OCI-LY1 (cell line): ENCODE measurements at regions not wholly inside any gene's neighbourhood (a gene's known extent, or its start where the extent isn't known, plus 50 kb on each side); places are given as distances from the start of the nearest gene placed in this dataset.

Experiments used
- H2AFZ ChIP-seq: fragments of 200-600 bp; sonication (generic), shearing (Covaris generic); 2 replicates; pipeline ENCODE4 v1.6.0; 2014; ENCODE audit warnings: antibody characterized with exemption, mild to moderate bottlenecking, low read length
- H3F3A ChIP-seq: fragments of 200-600 bp; sonication (generic), shearing (Covaris generic); 2 replicates; pipeline ENCODE4 v1.6.0; 2014; ENCODE audit warnings: mild to moderate bottlenecking, antibody characterized with exemption, low read length, moderate library complexity; ENCODE audit not compliant: insufficient read depth
- H3K27ac ChIP-seq: fragments of 200-600 bp; sonication (generic); 2 replicates; pipeline ENCODE4 v1.5.1; 2014; ENCODE audit warnings: low read length, mixed run types, mild to moderate bottlenecking, low read depth; ENCODE audit not compliant: poor library complexity, severe bottlenecking
- H3K27me3 ChIP-seq: fragments of 200-600 bp; sonication (generic); 2 replicates; pipeline ENCODE4 v1.6.0; 2014; ENCODE audit warnings: antibody characterized with exemption, mild to moderate bottlenecking, low read length, moderate library complexity; ENCODE audit not compliant: insufficient read depth
- H3K36me3 ChIP-seq: fragments of 200-600 bp; sonication (generic); 2 replicates; pipeline ENCODE4 v1.6.1; 2014; ENCODE audit warnings: mild to moderate bottlenecking, antibody characterized with exemption, low read length, moderate library complexity, mixed read lengths; ENCODE audit not compliant: insufficient read depth
- H3K4me1 ChIP-seq: fragments of 200-600 bp; sonication (generic); 2 replicates; pipeline ENCODE4 v1.5.1; 2014; ENCODE audit warnings: mild to moderate bottlenecking, low read length, moderate library complexity; ENCODE audit not compliant: insufficient read depth, severe bottlenecking
- H3K4me2 ChIP-seq: fragments of 200-600 bp; sonication (generic), shearing (Covaris generic); 2 replicates; pipeline ENCODE4 v1.6.1; 2014; ENCODE audit warnings: low read length
- H3K4me3 ChIP-seq: fragments of 200-600 bp; sonication (generic); 2 replicates; pipeline ENCODE4 v1.5.1; 2014; ENCODE audit warnings: low read length, low read depth, mild to moderate bottlenecking, mixed read lengths; ENCODE audit not compliant: poor library complexity, severe bottlenecking
- H3K79me2 ChIP-seq: fragments of 200-600 bp; shearing (Covaris generic); 2 replicates; pipeline ENCODE4 v1.6.1; 2016; ENCODE audit warnings: mixed run types, low read length, mixed read lengths; ENCODE audit not compliant: insufficient read depth
- H3K9ac ChIP-seq: fragments of 200-600 bp; sonication (generic), shearing (Covaris generic); 2 replicates; pipeline ENCODE4 v1.6.1; 2014; ENCODE audit warnings: mild to moderate bottlenecking, low read length, mixed read lengths
- H3K9me2 ChIP-seq: fragments of 200-600 bp; sonication (generic), shearing (Covaris generic); 2 replicates; pipeline ENCODE4 v1.6.1; 2014; ENCODE audit warnings: low read depth, mild to moderate bottlenecking, low read length, mixed read lengths
- H3K9me3 ChIP-seq: fragments of 200-600 bp; shearing (Covaris generic); 2 replicates; pipeline ENCODE4 v1.6.1; 2014; ENCODE audit warnings: low read length, mixed read lengths
- H4K20me1 ChIP-seq: fragments of 200-600 bp; sonication (generic), shearing (Covaris generic); 2 replicates; pipeline ENCODE4 v1.6.0; 2016; ENCODE audit warnings: mild to moderate bottlenecking, low read length; ENCODE audit not compliant: insufficient read depth
- EZH2 ChIP-seq: fragments of 200-600 bp; sonication (generic), shearing (Covaris generic); IDR thresholded peaks from 2 replicates; pipeline ENCODE4 v1.8.0; 2017; ENCODE audit warnings: borderline replicate concordance, mixed run types, mild to moderate bottlenecking, antibody characterized with exemption, low read length, moderate library complexity, mixed read lengths
- TF ChIP-seq, protein P1 (sequence below): fragments of 200-600 bp; sonication (generic), shearing (Covaris generic); IDR thresholded peaks from 2 replicates; pipeline ENCODE4 v1.5.1; 2017; ENCODE audit warnings: mild to moderate bottlenecking, antibody characterized with exemption, low read length, moderate library complexity, mixed read lengths

DNA sequence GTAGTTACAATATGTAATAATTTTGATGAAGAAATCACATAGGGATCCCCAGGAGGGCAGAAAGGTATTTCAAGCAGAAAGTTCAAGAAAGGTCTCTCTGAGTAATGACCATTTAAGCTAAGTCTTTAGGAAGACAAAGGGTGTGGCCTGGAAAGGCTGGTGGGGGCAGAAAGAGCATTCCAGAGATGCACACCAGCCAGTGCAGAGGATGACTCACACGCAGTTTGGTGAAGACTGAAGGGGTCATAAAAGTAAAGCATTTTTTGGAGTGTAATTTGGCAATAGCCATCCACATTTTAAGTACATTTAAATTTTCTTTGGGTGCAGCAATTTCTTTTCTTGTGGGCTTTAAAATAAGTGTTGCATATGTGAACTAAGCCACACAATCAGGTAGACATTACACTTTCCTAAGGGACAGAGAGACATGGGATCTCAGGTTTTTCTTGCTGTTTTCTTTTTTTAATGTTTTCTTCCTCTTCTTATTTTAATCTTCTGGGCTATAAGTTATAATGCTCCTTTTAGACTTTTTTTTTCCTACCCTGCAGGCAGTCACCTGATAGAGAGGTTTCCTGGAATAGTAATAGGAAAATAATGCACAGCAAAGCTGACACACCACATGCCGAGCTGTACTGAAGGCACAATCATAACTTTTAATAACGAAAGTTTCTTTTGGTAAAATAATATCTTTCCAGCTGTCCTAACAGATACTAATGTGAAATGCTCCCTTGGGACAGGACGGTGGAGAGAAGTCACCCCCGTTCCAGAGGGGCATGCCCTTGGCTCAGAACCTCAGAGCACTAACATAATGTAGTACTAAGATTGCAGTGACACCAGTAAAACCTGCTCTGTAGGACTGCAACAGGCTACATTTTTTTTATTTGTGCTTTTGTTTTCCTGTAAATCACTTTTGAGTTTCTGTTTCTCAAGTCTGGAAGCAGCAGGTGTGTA is 49.6 kb upstream of the PTPRK start:
- TF ChIP-seq, protein P1, sequence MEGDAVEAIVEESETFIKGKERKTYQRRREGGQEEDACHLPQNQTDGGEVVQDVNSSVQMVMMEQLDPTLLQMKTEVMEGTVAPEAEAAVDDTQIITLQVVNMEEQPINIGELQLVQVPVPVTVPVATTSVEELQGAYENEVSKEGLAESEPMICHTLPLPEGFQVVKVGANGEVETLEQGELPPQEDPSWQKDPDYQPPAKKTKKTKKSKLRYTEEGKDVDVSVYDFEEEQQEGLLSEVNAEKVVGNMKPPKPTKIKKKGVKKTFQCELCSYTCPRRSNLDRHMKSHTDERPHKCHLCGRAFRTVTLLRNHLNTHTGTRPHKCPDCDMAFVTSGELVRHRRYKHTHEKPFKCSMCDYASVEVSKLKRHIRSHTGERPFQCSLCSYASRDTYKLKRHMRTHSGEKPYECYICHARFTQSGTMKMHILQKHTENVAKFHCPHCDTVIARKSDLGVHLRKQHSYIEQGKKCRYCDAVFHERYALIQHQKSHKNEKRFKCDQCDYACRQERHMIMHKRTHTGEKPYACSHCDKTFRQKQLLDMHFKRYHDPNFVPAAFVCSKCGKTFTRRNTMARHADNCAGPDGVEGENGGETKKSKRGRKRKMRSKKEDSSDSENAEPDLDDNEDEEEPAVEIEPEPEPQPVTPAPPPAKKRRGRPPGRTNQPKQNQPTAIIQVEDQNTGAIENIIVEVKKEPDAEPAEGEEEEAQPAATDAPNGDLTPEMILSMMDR, result no peak
- TF ChIP-seq EZH2, result no peak
- Histone ChIP-seq H3F3A (no peaks in the 10 kb centered on the region), H2AFZ (no peak overlapping the region)

More for the DNA sequence above, 49.6 kb upstream of the PTPRK start:
- Histone ChIP-seq H3K9ac (no peak overlapping the region), H3K36me3 (no peaks in the 10 kb centered on the region), H3K27ac (no peak overlapping the region), H3K9me2 (no peaks in the 10 kb centered on the region), H4K20me1 (no peaks in the 10 kb centered on the region), H3K79me2 (no peaks in the 10 kb centered on the region), H3K9me3 (no peaks in the 10 kb centered on the region), H3K4me2 (no peak overlapping the region), H3K27me3 (no peaks in the 10 kb centered on the region), H3K4me1 (no peaks in the 10 kb centered on the region), H3K4me3 (no peak overlapping the region)
